ENCODE measurements at regions not wholly inside any gene's neighbourhood (a gene's known extent, or its start where the extent isn't known, plus 50 kb on each side); places are given as distances from the start of the nearest gene placed in this dataset.
"Not testable (repeated sequence)": the region's sequence is repeated elsewhere in the genome, so short reads cannot be mapped to it uniquely, and the experiment has no call there.

GRCh38 chr5:12679731-12680130 lies 775.5 kb upstream of the CTNND2 start:
- Histone ChIP-seq H3K27ac (ENCODE audit: low read depth in 1 of 3, low read length in 2 of 3) (no peak overlapping the region), H3K9me3 (ENCODE audit: control insufficient read depth in 2 of 2, insufficient read depth in 1 of 2, low read depth in 1 of 2, low read length in 1 of 2) (no peaks in the 10 kb centered on the region), H3K4me3 (ENCODE audit: low read depth in 1 of 3, low read length in 3 of 3) (no peak overlapping the region), H3K36me3 (ENCODE audit: control insufficient read depth in 3 of 3, insufficient read depth in 2 of 3, low read depth in 1 of 3, low read length in 3 of 3) (no peaks in the 10 kb centered on the region), H3K27me3 (ENCODE audit: control insufficient read depth in 3 of 3, insufficient read depth in 3 of 3, low read length in 3 of 3) (no peaks in the 10 kb centered on the region), H3K4me1 (ENCODE audit: control insufficient read depth in 3 of 3, insufficient read depth in 2 of 3, low read depth in 1 of 3, low read length in 2 of 3) (no peaks in the 10 kb centered on the region)
- DNase-seq (no peak), FAIRE-seq (peak; percentile 99)

GRCh38 chr5:12675959-12676358 lies 771.7 kb upstream of the CTNND2 start:
- H3K4me3 ChIP-seq (ENCODE audit: low read depth in 1 of 3, low read length in 3 of 3) = no peak overlapping the region
- no peak for FAIRE-seq

GRCh38 chr5:12672141-12672540 lies 767.9 kb upstream of the CTNND2 start:
- Histone ChIP-seq H3K4me3 (ENCODE audit: low read depth in 1 of 3, low read length in 3 of 3) (no peak overlapping the region), H3K36me3 (ENCODE audit: control insufficient read depth in 3 of 3, insufficient read depth in 2 of 3, low read depth in 1 of 3, low read length in 3 of 3) (no peaks in the 10 kb centered on the region), H3K27ac (ENCODE audit: low read depth in 1 of 3, low read length in 2 of 3) (no peak overlapping the region), H3K9me3 (ENCODE audit: control insufficient read depth in 2 of 2, insufficient read depth in 1 of 2, low read depth in 1 of 2, low read length in 1 of 2) (peaks cover 0 to 4% of the 10 kb centered on the region in 2 donors), H3K27me3 (ENCODE audit: control insufficient read depth in 3 of 3, insufficient read depth in 3 of 3, low read length in 3 of 3) (no peaks in the 10 kb centered on the region), H3K4me1 (ENCODE audit: control insufficient read depth in 3 of 3, insufficient read depth in 2 of 3, low read depth in 1 of 3, low read length in 2 of 3) (no peaks in the 10 kb centered on the region)
- DNase-seq = no peak
- no peak for FAIRE-seq
- 84 to 90% (median 87%) methylated on average over 3 of the region's 3 CpGs for WGBS, 3 donors

More at GRCh38 chr5:12675959-12676358, 771.7 kb upstream of the CTNND2 start:
- Histone ChIP-seq H3K9me3 (ENCODE audit: control insufficient read depth in 2 of 2, insufficient read depth in 1 of 2, low read depth in 1 of 2, low read length in 1 of 2) (peaks cover 0 to 4% of the 10 kb centered on the region in 2 donors), H3K27ac (ENCODE audit: low read depth in 1 of 3, low read length in 2 of 3) (no peak overlapping the region), H3K27me3 (ENCODE audit: control insufficient read depth in 3 of 3, insufficient read depth in 3 of 3, low read length in 3 of 3) (no peaks in the 10 kb centered on the region), H3K36me3 (ENCODE audit: control insufficient read depth in 3 of 3, insufficient read depth in 2 of 3, low read depth in 1 of 3, low read length in 3 of 3) (no peaks in the 10 kb centered on the region), H3K4me1 (ENCODE audit: control insufficient read depth in 3 of 3, insufficient read depth in 2 of 3, low read depth in 1 of 3, low read length in 2 of 3) (no peaks in the 10 kb centered on the region)
- 85 to 89% (median 87%) methylated on average over 6 of the region's 6 CpGs for WGBS, 3 donors
- no peak for DNase-seq

- Histone ChIP-seq H3K27ac (ENCODE audit: low read depth in 1 of 3, low read length in 2 of 3) (no peak overlapping the region), H3K4me3 (ENCODE audit: low read depth in 1 of 3, low read length in 3 of 3) (no peak overlapping the region), H3K27me3 (ENCODE audit: control insufficient read depth in 3 of 3, insufficient read depth in 3 of 3, low read length in 3 of 3) (no peaks in the 10 kb centered on the region), H3K36me3 (ENCODE audit: control insufficient read depth in 3 of 3, insufficient read depth in 2 of 3, low read depth in 1 of 3, low read length in 3 of 3) (no peaks in the 10 kb centered on the region), H3K4me1 (ENCODE audit: control insufficient read depth in 3 of 3, insufficient read depth in 2 of 3, low read depth in 1 of 3, low read length in 2 of 3) (no peaks in the 10 kb centered on the region), H3K9me3 (ENCODE audit: control insufficient read depth in 2 of 2, insufficient read depth in 1 of 2, low read depth in 1 of 2, low read length in 1 of 2) (peaks cover 0 to 1% of the 10 kb centered on the region in 2 donors)
- DNase-seq (no peak), FAIRE-seq (no peak)
- WGBS, 3 donors = 88 to 98% (median 88%) methylated on average over 2 of the region's 2 CpGs
These were observed 765.1 kb upstream of the CTNND2 start for GRCh38 chr5:12669326-12669725.

- FAIRE-seq = no peak
- H3K27me3 ChIP-seq (ENCODE audit: control insufficient read depth in 3 of 3, insufficient read depth in 3 of 3, low read length in 3 of 3) = no peaks in the 10 kb centered on the region
- H3K4me1 ChIP-seq (ENCODE audit: control insufficient read depth in 3 of 3, insufficient read depth in 2 of 3, low read depth in 1 of 3, low read length in 2 of 3) = no peaks in the 10 kb centered on the region
- H3K4me3 ChIP-seq (ENCODE audit: low read depth in 1 of 3, low read length in 3 of 3) = no peak overlapping the region
- no peak overlapping the region for H3K27ac ChIP-seq (ENCODE audit: low read depth in 1 of 3, low read length in 2 of 3)
- no peaks in the 10 kb centered on the region for H3K36me3 ChIP-seq (ENCODE audit: control insufficient read depth in 3 of 3, insufficient read depth in 2 of 3, low read depth in 1 of 3, low read length in 3 of 3)
- no peak for DNase-seq
- H3K9me3 ChIP-seq (ENCODE audit: control insufficient read depth in 2 of 2, insufficient read depth in 1 of 2, low read depth in 1 of 2, low read length in 1 of 2) = no peaks in the 10 kb centered on the region
- WGBS, 3 donors = 66 to 79% (median 70%) methylated on average over 4 of the region's 4 CpGs
These were observed 764.3 kb upstream of the CTNND2 start for GRCh38 chr5:12668564-12668963.

GRCh38 chr5:12667818-12668217 lies 763.6 kb upstream of the CTNND2 start:
- not testable (repeated sequence) for H3K36me3 ChIP-seq (ENCODE audit: control insufficient read depth in 3 of 3, insufficient read depth in 2 of 3, low read depth in 1 of 3, low read length in 3 of 3); DNase-seq; H3K4me3 ChIP-seq (ENCODE audit: low read depth in 1 of 3, low read length in 3 of 3); H3K27ac ChIP-seq (ENCODE audit: low read depth in 1 of 3, low read length in 2 of 3); H3K27me3 ChIP-seq (ENCODE audit: control insufficient read depth in 3 of 3, insufficient read depth in 3 of 3, low read length in 3 of 3); FAIRE-seq; H3K9me3 ChIP-seq (ENCODE audit: control insufficient read depth in 2 of 2, insufficient read depth in 1 of 2, low read depth in 1 of 2, low read length in 1 of 2); H3K4me1 ChIP-seq (ENCODE audit: control insufficient read depth in 3 of 3, insufficient read depth in 2 of 3, low read depth in 1 of 3, low read length in 2 of 3)
- 83 to 88% (median 87%) methylated on average over 11 to 12 of the region's 12 CpGs for WGBS, 3 donors

- WGBS, 3 donors = 86 to 94% (median 93%) methylated on average over 8 to 9 of the region's 13 CpGs
- H3K4me3 ChIP-seq (ENCODE audit: low read depth in 1 of 3, low read length in 3 of 3); H3K36me3 ChIP-seq (ENCODE audit: control insufficient read depth in 3 of 3, insufficient read depth in 2 of 3, low read depth in 1 of 3, low read length in 3 of 3); H3K4me1 ChIP-seq (ENCODE audit: control insufficient read depth in 3 of 3, insufficient read depth in 2 of 3, low read depth in 1 of 3, low read length in 2 of 3); H3K27ac ChIP-seq (ENCODE audit: low read depth in 1 of 3, low read length in 2 of 3); FAIRE-seq; DNase-seq; H3K27me3 ChIP-seq (ENCODE audit: control insufficient read depth in 3 of 3, insufficient read depth in 3 of 3, low read length in 3 of 3): not testable (repeated sequence)
- H3K9me3 ChIP-seq (ENCODE audit: control insufficient read depth in 2 of 2, insufficient read depth in 1 of 2, low read depth in 1 of 2, low read length in 1 of 2) = peaks cover 3 to 10% of the 10 kb centered on the region in 2 donors
These were observed 761.5 kb upstream of the CTNND2 start for GRCh38 chr5:12665772-12666171.

- H3K9me3 ChIP-seq (ENCODE audit: control insufficient read depth in 2 of 2, insufficient read depth in 1 of 2, low read depth in 1 of 2, low read length in 1 of 2) = peaks cover 4 to 10% of the 10 kb centered on the region in 2 donors
- no peaks in the 10 kb centered on the region for H3K4me1 ChIP-seq (ENCODE audit: control insufficient read depth in 3 of 3, insufficient read depth in 2 of 3, low read depth in 1 of 3, low read length in 2 of 3)
- no peaks in the 10 kb centered on the region for H3K36me3 ChIP-seq (ENCODE audit: control insufficient read depth in 3 of 3, insufficient read depth in 2 of 3, low read depth in 1 of 3, low read length in 3 of 3)
- WGBS, 3 donors = 89 to 92% (median 90%) methylated on average over 20 of the region's 20 CpGs
- H3K27ac ChIP-seq (ENCODE audit: low read depth in 1 of 3, low read length in 2 of 3) = no peak overlapping the region
- DNase-seq (no peak), FAIRE-seq (no peak)
- H3K27me3 ChIP-seq (ENCODE audit: control insufficient read depth in 3 of 3, insufficient read depth in 3 of 3, low read length in 3 of 3) = no peaks in the 10 kb centered on the region
- no peak overlapping the region for H3K4me3 ChIP-seq (ENCODE audit: low read depth in 1 of 3, low read length in 3 of 3)
These were observed 758.5 kb upstream of the CTNND2 start for GRCh38 chr5:12662545-12663314.

Data from small intestine (tissue), 7 donors.